GM18867 (cell line): ENCODE measurements at regions not wholly inside any gene's neighbourhood (a gene's known extent, or its start where the extent isn't known, plus 50 kb on each side); places are given as distances from the start of the nearest gene placed in this dataset.
A peak's percentile ranks its signal among the peaks of the same experiment; 100 is the strongest.
"Not testable (repeated sequence)": the region's sequence is repeated elsewhere in the genome, so short reads cannot be mapped to it uniquely, and the experiment has no call there.

ENCODE experiments used
- ATAC-seq: cut with Tn5 transposase; IDR thresholded peaks from one replicate; pipeline ENCODE4 v1.9.1; 2021; ENCODE audit warnings: mild to moderate bottlenecking, moderate library complexity; ENCODE audit not compliant: unreplicated experiment

DNA sequence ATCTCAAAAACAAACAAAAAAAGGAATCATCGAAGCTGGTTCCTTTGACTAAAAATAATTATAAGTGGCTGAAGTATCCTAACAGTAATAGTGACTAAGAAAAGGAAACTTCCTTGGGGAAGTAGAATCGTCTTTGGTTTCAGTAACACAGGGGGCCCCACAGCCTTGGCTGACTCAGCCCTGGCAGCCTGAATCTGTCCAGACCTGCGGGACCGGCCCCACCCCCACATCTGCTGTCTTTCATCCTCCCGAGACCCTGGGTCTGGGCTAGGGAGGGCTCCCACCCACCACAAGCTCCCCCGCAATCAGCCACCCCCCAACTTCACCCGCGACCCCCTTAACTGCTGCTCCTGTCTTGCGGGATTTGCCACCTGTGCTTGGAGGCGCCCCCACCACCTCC, 1452.6 kb upstream of the ACVR2A start:
- no peak for ATAC-seq

GRCh38 chr2:146388757-146389156, 1456.1 kb upstream of the ACVR2A start:
- ATAC-seq: no peak

DNA sequence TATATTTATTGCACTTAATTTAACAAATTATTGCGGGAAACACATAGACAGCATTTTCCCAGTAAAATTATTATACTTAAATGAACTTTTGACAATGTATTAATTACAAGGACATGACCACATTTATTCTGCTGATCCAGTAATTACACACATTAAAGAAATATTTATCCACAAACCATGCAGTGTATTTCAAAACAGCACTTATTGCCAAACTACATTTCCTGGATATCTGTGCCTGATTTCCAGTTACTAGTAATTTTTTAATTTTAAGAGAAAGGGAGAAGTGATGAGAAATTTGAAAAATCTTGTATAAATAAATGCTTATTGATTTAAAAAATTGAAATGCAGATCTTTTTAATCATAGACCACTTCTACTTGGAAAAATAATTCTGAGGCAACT, 1458.7 kb upstream of the ACVR2A start:
- no peak for ATAC-seq

DNA sequence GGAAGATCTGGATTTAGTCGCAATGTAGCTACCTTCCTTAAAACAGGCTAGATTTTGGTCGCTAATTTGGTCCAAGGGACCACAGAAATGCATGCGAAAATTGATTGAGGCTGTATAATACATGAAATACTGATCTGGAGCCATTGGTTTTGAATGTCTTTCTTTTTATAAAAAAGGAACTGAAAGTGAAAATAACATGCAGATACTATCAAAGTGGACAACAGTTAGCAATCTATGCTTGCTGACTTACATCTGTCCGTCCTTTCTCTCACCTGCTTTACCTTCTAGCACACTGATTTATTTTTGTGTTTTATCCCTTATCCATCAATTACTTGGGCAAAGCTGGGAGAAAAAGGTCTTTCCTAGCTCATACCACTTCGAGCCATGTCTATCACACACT, 1459.8 kb upstream of the ACVR2A start:
- peak; percentile 79 for ATAC-seq

GRCh38 chr2:146376511-146377064, 1468.2 kb upstream of the ACVR2A start:
- no peak for ATAC-seq

DNA sequence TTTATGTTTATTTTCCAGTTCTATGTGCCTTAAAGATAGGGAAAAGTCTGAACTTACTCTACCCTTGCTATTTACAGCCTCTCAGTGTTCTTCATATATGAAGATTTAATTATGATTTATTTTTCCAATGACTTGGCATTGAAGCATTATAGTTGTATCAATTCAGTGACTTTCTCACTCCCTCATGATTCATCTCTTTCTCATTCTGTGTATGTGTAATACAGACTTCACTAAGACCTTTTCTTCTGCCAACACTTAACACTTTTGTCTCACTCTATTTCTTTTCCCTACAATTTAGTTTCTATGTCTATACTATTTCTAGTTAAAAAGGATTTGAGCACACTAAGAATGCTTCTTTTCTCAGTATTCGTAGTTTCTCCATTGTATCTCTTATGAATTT, 1470.3 kb upstream of the ACVR2A start:
- ATAC-seq: no peak

DNA sequence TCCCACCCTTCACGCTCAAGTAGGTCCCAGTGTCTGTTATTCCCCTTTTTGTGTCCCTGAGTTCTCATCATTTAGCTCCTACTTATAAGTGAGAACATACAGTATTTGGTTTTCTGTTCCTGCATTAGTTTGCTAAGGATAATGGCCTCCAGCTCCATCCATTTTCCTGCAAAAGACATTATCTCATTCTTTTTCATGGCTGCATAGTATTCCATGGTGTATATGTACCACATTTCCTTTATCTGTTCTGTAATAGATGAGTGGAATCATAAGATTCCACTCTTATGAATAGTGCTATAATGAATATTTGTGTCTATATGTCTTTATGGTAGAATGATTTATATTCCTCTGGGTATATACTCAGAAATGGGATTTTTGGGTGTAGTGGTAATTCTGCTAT, 1473.5 kb upstream of the ACVR2A start:
- ATAC-seq: not testable (repeated sequence)

DNA sequence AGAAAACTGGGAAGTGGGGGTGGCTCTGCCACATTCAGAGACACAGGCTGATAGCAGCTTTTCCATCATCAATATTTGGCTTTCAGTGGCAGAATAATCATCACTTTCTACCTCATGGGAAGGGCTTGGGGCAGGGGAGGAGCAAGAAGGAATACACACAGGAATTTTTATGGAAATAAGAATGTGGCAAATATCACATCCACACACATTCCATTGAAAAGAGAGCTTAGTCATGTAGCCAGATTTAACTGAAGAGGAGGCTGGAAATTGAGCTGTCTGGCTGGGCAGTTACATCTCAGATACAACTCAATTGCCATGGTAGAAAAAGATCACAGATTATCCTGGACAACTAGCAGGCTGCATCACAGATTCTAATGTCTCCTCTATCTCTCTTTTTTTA, 1474.0 kb upstream of the ACVR2A start:
- ATAC-seq: no peak

DNA sequence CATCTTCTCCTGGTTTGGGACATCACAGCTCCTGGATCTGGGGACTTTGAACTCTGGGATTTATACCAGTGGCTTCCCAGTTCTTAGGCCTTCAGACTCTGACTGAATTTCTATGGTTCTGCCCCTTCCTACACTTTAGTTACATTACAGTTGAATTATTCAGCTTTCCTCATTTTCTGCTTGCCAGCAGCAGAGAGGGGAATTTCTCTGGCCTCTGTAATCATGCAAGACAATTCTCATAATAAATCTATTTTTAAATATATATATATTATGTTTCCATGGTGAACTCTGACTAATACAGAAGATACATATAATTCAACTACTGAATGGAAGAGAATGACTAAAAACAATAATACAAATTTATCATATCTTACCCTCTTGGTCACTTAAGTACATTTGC, 1478.6 kb upstream of the ACVR2A start:
- no peak for ATAC-seq

DNA sequence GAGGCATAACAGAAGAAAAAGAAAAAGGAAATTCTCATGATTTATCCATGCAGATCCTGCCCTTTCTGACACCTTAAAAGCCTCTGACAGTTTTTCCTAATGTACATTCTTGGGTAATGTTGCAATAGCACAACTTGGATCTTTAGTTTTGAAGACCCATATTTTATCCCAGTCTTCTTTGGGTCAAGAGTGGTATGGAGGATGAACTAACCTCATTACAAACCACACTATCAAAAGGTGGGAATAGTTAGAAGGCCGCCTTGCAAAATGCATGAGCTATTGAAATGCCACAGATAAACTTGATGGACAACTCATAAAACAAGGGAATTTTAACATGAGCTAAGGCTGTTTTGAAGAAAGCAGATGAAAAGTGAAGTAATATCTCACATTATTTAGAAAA, 1479.8 kb upstream of the ACVR2A start:
- no peak for ATAC-seq

DNA sequence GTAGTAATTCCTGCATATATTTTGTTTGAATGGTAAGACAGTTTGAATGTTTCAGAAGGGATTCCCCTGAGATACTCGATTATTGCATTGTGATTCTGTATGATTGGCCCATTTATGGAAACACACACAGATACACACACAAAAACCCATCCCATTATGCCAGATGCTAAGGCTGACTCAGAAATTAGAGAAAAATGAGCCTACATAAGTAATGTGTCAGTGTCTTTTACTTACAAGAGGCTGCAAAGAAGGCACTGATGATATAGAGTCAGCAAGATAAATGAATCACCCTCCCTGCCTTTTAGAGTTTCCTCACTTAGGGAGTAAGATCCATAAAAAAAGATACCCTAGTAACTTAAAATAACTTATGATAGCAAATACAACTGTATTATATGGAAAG, 1481.1 kb upstream of the ACVR2A start:
- no peak for ATAC-seq

- ATAC-seq: no peak
These were observed 1493.1 kb upstream of the ACVR2A start for GRCh38 chr2:146351689-146352088.

GRCh38 chr2:146349334-146349733, 1495.5 kb upstream of the ACVR2A start:
- no peak for ATAC-seq

DNA sequence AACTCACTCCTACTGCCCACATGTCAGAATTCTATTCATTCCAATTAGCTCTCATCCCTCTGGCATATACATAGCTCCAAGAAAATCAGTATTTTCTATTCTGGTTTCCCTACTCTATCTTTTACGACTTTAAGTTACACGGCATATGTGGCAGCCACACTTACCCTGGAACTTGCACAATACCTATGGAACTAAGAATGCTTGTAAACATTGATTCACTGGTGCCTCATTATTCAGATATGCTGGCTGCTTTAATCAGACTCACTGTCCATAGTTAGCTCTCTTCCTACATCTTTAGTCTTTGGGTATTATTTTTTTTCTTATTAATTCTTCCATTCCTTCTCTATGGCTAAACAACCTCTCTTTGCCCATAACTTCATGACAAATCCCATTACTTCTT, 1519.9 kb upstream of the ACVR2A start:
- ATAC-seq: no peak

- ATAC-seq: no peak
These were observed 1521.3 kb upstream of the ACVR2A start for GRCh38 chr2:146323564-146323963.

- no peak for ATAC-seq
These were observed 1523.7 kb upstream of the ACVR2A start for GRCh38 chr2:146321175-146321574.

DNA sequence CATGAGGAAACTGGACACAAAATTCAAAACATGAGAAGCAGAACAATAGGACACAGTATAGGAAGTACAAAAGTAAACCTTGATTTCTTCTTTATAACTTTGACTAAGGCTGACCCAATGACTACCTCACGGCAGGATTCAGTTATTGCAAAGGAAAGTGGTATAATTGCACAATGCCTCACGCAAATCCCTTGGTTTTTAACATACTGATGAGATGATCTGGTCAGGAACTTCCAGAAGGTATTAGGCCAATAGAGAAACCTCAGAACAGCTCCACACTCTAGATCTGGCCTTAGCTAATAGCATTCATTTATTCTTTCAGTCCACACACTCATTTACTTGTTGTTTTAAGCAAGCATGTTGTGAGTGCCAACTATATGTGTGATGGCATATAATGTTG, 1526.9 kb upstream of the ACVR2A start:
- no peak for ATAC-seq

- ATAC-seq: no peak
These were observed 1531.9 kb upstream of the ACVR2A start for GRCh38 chr2:146312899-146313298.

- ATAC-seq: no peak
These were observed 1539.7 kb upstream of the ACVR2A start for GRCh38 chr2:146305164-146305563.

DNA sequence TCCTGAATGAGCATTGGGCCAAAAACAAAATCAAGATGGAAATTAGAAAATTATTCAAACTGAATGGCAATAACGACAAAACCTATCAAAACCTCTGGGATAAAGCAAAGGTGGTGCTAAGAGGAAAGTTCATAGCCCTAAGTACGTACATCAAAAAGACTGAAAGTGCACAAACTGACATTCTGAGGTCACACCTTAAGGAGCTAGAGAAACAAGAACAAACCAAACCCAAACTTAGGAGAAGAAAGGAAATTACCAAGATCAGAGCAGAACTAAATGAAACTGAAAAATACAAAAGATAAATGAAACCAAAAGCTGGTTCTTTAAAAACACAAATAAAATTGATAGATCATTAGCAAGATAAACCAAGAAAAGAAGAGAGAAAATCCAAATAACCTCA, 1543.5 kb upstream of the ACVR2A start:
- ATAC-seq: no peak

GRCh38 chr2:146295080-146295670, 1549.7 kb upstream of the ACVR2A start:
- no peak for ATAC-seq

DNA sequence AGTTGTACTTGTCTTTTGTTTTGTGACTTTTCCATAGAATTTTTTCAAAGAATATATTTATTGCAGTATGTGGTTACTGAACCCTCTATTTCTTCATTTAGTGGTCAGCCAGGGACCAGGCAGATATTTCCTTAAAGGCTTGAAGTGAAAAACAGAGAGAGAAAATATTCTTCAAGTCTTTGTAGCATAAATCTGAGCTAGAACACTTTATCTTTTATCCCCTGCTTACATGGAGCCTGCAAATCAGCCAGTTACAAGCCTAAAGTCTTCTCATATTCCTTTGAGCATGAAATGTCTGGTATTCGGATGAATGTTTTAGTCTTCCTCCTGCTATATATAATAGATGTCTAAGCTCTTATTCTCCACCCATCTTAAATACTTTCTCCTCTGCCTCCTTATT, 1557.5 kb upstream of the ACVR2A start:
- no peak for ATAC-seq

DNA sequence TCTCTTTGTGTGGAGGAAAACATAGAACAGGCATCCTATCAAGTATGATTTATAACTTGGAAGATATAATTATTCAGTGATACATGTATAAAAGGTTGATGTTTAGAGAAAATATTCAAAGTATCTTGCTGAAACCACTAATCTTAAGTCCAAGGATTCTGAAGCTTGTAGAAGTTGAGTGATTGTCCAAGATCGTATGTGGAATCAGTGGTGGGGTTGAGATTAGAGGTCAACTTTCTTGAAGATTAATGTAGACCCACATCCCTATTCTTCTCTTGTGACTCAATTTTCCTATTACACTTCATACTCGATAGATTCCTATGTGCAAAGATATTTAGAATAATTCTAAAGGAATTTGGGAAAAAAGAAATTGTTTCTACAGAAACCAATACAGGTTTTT, 1565.9 kb upstream of the ACVR2A start:
- ATAC-seq: no peak
